ENCODE measurements at regions not wholly inside any gene's neighbourhood (a gene's known extent, or its start where the extent isn't known, plus 50 kb on each side); places are given as distances from the start of the nearest gene placed in this dataset.

DNA sequence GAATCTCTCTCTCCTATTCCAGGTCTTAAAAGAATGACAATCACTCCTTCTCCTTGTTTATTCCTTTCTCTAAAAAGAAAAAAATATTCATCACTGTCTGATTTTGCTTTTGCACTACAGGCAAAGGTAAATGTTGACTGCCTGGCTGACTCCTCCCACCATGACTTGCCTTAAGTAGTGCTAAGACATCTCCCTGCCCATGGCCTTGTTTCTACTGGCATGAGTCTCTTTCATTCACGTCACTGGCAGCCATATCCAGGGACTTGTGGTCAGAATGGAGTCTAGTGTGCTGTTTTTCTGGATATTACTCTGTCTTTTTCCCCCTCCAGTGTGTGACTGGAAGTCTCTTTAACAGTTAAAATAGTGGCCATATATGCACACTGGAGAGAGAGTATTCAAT, 522.9 kb upstream of the DAB2 start:
- Histone ChIP-seq H2BK20ac (ENCODE audit: low read depth, low read length, poor library complexity, severe bottlenecking) (no peak overlapping the region), H3K4me2 (ENCODE audit: insufficient read depth, insufficient read length, low read length) (no peak overlapping the region), H3K27me3 (ENCODE audit: insufficient read depth, low read length) (no peaks in the 10 kb centered on the region), H3K9me3 (ENCODE audit: control insufficient read depth, low read depth, low read length) (no peaks in the 10 kb centered on the region), H4K20me1 (ENCODE audit: control insufficient read depth, insufficient read depth, insufficient read length) (no peaks in the 10 kb centered on the region), H4K91ac (ENCODE audit: insufficient read length, low read depth, low read length) (no peak overlapping the region), H3K4ac (ENCODE audit: low read depth, low read length) (no peak overlapping the region), H2BK5ac (ENCODE audit: insufficient read length, low read length) (no peak overlapping the region), H3K9ac (ENCODE audit: extremely low read depth, insufficient read length, low read length) (no peak overlapping the region), H2BK15ac (ENCODE audit: low read depth, low read length) (no peak overlapping the region), H2BK120ac (ENCODE audit: low read depth, low read length, poor library complexity, severe bottlenecking) (no peak overlapping the region), H3K23me2 (ENCODE audit: insufficient read length, low read depth, low read length, poor library complexity, severe bottlenecking) (no peaks in the 10 kb centered on the region), H3K14ac (ENCODE audit: insufficient read depth, low read length) (no peak overlapping the region), H3K27ac (ENCODE audit: insufficient read length, low read depth, low read length) (no peak overlapping the region), H3K23ac (ENCODE audit: insufficient read length, low read depth, low read length) (no peak overlapping the region), H4K8ac (replicated peaks; ENCODE audit: insufficient read length, low read depth, low read length) (no peak overlapping the region), H2BK12ac (ENCODE audit: insufficient read length, low read depth, low read length) (no peak overlapping the region), H3K18ac (ENCODE audit: insufficient read length, low read depth, low read length) (no peak overlapping the region), H3K4me1 (ENCODE audit: insufficient read depth, low read length) (no peaks in the 10 kb centered on the region), H3K56ac (ENCODE audit: insufficient read length, low read depth, low read length) (no peak overlapping the region), H4K5ac (ENCODE audit: insufficient read length, low read depth, low read length) (no peak overlapping the region), H2AK5ac (ENCODE audit: insufficient read length, low read length) (no peak overlapping the region), H3K79me1 (ENCODE audit: insufficient read depth, low read depth, low read length, poor library complexity, severe bottlenecking) (no peaks in the 10 kb centered on the region), H3K79me2 (ENCODE audit: insufficient read depth, low read length) (no peaks in the 10 kb centered on the region), H2AFZ (ENCODE audit: low read length) (no peak overlapping the region), H3T11ph (ENCODE audit: low read length) (no peak overlapping the region)
- Mint-ChIP-seq H3K36me3 (ENCODE audit: insufficient read depth in 1 of 3, low read depth in 3 of 3) (no peaks in the 10 kb centered on the region), H3K4me3 (no peak overlapping the region), H3K27ac (no peak overlapping the region), H3K27me3 (ENCODE audit: low read depth) (no peaks in the 10 kb centered on the region; the same call in 1 of the 2 replicates), H3K4me1 (no peaks in the 10 kb centered on the region), H3K9me3 (peaks cover 7 to 13% of the 10 kb centered on the region in 2 experiments; a peak in 3 of 5 replicates)
- WGBS (ENCODE audit: extremely low coverage, insufficient read length, low lambda C conversion rate) = no CpG with 5 or more reads among the region's 1 CpG
- no peak for DNase-seq
- TF ChIP-seq, protein P1, sequence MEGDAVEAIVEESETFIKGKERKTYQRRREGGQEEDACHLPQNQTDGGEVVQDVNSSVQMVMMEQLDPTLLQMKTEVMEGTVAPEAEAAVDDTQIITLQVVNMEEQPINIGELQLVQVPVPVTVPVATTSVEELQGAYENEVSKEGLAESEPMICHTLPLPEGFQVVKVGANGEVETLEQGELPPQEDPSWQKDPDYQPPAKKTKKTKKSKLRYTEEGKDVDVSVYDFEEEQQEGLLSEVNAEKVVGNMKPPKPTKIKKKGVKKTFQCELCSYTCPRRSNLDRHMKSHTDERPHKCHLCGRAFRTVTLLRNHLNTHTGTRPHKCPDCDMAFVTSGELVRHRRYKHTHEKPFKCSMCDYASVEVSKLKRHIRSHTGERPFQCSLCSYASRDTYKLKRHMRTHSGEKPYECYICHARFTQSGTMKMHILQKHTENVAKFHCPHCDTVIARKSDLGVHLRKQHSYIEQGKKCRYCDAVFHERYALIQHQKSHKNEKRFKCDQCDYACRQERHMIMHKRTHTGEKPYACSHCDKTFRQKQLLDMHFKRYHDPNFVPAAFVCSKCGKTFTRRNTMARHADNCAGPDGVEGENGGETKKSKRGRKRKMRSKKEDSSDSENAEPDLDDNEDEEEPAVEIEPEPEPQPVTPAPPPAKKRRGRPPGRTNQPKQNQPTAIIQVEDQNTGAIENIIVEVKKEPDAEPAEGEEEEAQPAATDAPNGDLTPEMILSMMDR (conservative IDR thresholded peaks at IDR 0.05) = no peak

Data from H9 (cell line).